ENCODE measurements at regions not wholly inside any gene's neighbourhood (a gene's known extent, or its start where the extent isn't known, plus 50 kb on each side); places are given as distances from the start of the nearest gene placed in this dataset.

DNA sequence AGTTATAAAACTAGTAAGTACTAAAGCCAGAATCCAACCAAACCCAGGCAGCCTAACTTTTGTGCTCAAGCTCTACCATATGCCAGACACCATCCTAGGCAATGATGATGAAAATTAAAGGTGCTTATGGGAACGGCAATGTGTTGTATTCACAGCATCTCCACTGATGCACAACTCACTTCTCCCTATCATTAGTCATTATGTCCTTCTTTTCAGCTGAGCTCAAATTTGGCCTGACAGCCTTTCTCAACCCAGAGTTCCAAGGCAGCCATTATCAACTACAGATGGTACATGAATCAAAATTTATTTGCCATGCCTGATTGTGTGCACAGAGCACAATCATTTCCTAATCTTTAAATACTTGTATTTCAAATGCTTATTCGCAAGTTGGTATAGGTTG is 121.6 kb upstream of the TNPO1 start:
- H3K9me3 ChIP-seq: no peaks in the 10 kb centered on the region
- H3K27me3 ChIP-seq (replicated peaks in 1 of 7): peaks cover 0 to 22% (median 0%) of the 10 kb centered on the region in 7 donors
- H3K36me3 ChIP-seq: no peaks in the 10 kb centered on the region
- intact Hi-C loops (cut with DNase I; ENCODE audit: low total_unique reads): no loop called here
- WGBS, 5 donors: 89 to 97% (median 94%) methylated on average over 2 of the region's 2 CpGs
- H3K4me3 ChIP-seq: no peak overlapping the region
- no peak for DNase-seq
- H3K4me1 ChIP-seq: no peaks in the 10 kb centered on the region
- H3K27ac ChIP-seq: no peak overlapping the region
- no peak for TF ChIP-seq CTCF (IDR thresholded peaks at IDR 0.05 in 8 of 11, conservative IDR thresholded peaks at IDR 0.05 in 3 of 11)
- no peak for TF ChIP-seq POLR2A (IDR thresholded peaks at IDR 0.05)
- no peak for TF ChIP-seq POLR2AphosphoS5 (IDR thresholded peaks at IDR 0.05)

DNA sequence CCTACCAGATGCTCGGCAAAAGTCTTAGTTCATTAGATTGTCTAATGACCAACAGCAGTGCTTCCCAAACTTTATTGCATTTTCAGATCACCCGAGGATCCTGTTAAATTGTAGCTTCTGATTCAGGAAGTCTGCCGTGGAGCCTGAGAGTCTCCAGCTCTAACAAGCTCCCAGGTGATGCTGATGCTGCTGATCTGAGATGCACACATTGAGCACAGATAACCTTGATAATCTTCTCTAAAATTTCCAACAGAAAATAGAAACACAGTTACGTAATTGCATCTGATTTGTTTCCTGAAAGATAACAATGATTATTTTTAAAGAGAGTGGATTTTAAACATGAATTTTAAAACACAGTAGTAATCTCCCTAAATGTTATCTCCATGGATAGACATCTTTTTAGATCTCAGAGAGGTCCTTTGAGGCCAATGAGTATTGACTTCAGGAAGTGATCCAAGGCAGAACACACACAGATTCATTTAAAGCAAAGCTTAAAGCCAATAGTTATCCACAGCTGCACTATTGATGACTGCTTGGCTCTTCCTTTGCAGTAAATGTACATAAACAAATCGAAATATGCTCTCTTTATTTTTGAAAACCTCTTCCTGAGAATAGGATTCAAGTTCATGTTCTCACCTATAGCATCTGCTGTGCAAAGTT is 122.8 kb upstream of the TNPO1 start:
- intact Hi-C loops (cut with DNase I; ENCODE audit: low total_unique reads): no loop called here
- 62 to 72% (median 64%) methylated on average over 5 of the region's 5 CpGs for WGBS, 5 donors
- TF ChIP-seq CTCF (IDR thresholded peaks at IDR 0.05 in 8 of 11, conservative IDR thresholded peaks at IDR 0.05 in 3 of 11) (no peak), POLR2A (IDR thresholded peaks at IDR 0.05) (no peak), POLR2AphosphoS5 (IDR thresholded peaks at IDR 0.05) (no peak)
- DNase-seq: no peak
- Histone ChIP-seq H3K4me1 (no peaks in the 10 kb centered on the region), H3K27me3 (replicated peaks in 1 of 7) (peaks cover 0 to 22% (median 0%) of the 10 kb centered on the region in 7 donors), H3K9me3 (no peaks in the 10 kb centered on the region), H3K4me3 (no peak overlapping the region), H3K36me3 (no peaks in the 10 kb centered on the region), H3K27ac (no peak overlapping the region)

DNA sequence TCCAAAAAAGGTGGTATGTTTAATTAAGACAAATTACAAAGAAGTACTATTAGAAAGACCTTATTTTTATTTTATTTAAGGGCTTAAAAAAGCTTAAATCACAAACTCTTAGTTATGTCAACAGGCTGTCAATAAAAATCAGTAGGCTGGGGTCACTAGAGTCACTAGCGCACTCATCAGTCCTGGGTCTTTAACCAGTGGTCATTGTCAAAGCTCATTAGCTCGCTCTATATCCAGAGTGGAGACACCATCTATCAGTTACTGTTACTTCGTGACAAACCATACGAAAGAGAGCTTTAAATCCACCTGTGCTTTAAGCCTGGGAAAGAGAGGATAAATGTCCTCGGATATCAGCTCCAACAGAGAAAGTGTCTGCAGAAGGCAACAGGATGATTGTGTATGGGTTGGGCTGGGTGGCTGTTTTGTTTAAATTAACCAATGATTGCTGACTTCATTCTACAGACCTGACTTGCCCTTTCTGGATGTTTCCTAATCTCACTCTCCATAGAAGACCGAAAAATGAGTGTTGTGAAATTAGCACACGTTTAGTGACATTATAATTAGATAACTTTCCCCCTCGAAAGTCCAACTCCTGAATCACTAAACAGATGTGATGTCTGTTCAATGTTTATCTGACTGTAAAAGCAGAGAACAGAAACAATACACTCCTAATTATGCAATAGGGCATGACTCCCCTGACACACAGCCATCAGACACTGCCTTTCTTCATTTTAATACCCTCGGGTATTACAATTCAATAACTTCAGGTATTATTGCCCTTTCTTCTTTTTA is 123.6 kb upstream of the TNPO1 start:
- no peak for DNase-seq
- TF ChIP-seq POLR2AphosphoS5 (IDR thresholded peaks at IDR 0.05) (no peak), CTCF (IDR thresholded peaks at IDR 0.05 in 8 of 11, conservative IDR thresholded peaks at IDR 0.05 in 3 of 11) (no peak), POLR2A (IDR thresholded peaks at IDR 0.05) (no peak)
- Histone ChIP-seq H3K4me3 (no peak overlapping the region), H3K9me3 (no peaks in the 10 kb centered on the region), H3K27me3 (replicated peaks in 1 of 7) (peaks cover 0 to 22% (median 0%) of the 10 kb centered on the region in 7 donors), H3K27ac (no peak overlapping the region), H3K4me1 (no peaks in the 10 kb centered on the region), H3K36me3 (no peaks in the 10 kb centered on the region)
- 77 to 85% (median 78%) methylated on average over 9 of the region's 9 CpGs for WGBS, 5 donors
- intact Hi-C loops (cut with DNase I; ENCODE audit: low total_unique reads): no loop called here

- TF ChIP-seq CTCF (IDR thresholded peaks at IDR 0.05 in 8 of 11, conservative IDR thresholded peaks at IDR 0.05 in 3 of 11) (no peak), POLR2A (IDR thresholded peaks at IDR 0.05) (no peak), POLR2AphosphoS5 (IDR thresholded peaks at IDR 0.05) (no peak)
- DNase-seq: no peak
- H3K9me3 ChIP-seq: no peaks in the 10 kb centered on the region
- intact Hi-C loops (cut with DNase I; ENCODE audit: low total_unique reads): no loop called here
- WGBS, 5 donors: 70 to 83% (median 79%) methylated on average over 4 of the region's 4 CpGs
- no peaks in the 10 kb centered on the region for H3K4me1 ChIP-seq
- H3K27me3 ChIP-seq (replicated peaks in 1 of 7): peaks cover 0 to 22% (median 0%) of the 10 kb centered on the region in 7 donors
- no peak overlapping the region for H3K4me3 ChIP-seq
- no peak overlapping the region for H3K27ac ChIP-seq
- H3K36me3 ChIP-seq: no peaks in the 10 kb centered on the region
Observed at GRCh38 chr5:72692231-72692637, 124.2 kb upstream of the TNPO1 start.
